ENCODE measurements at regions not wholly inside any gene's neighbourhood (a gene's known extent, or its start where the extent isn't known, plus 50 kb on each side); places are given as distances from the start of the nearest gene placed in this dataset.
A peak's percentile ranks its signal among the peaks of the same experiment; 100 is the strongest.
"Not testable (repeated sequence)": the region's sequence is repeated elsewhere in the genome, so short reads cannot be mapped to it uniquely, and the experiment has no call there.

- no peak for DNase-seq
- in situ Hi-C loops (cut with HindIII; ENCODE audit: low pct_ligation_motif_present, low pct_unique_long_range_greater_than_20kb, low sequenced_read_pairs): no loop called here
Measured at GRCh38 chr6:22147921-22148776, 148.7 kb downstream of the PRL start.

GRCh38 chr6:22149096-22149495 lies 147.7 kb downstream of the PRL start:
- in situ Hi-C loops (cut with HindIII; ENCODE audit: low pct_ligation_motif_present, low pct_unique_long_range_greater_than_20kb, low sequenced_read_pairs): no loop called here
- no peak for DNase-seq

- in situ Hi-C loops (cut with HindIII; ENCODE audit: low pct_ligation_motif_present, low pct_unique_long_range_greater_than_20kb, low sequenced_read_pairs): no loop called here
- peak; percentile 13 for DNase-seq
Measured at GRCh38 chr6:22149501-22150367, 147.1 kb downstream of the PRL start.

GRCh38 chr6:22150368-22151035 lies 146.3 kb downstream of the PRL start:
- no peak for DNase-seq
- in situ Hi-C loops (cut with HindIII; ENCODE audit: low pct_ligation_motif_present, low pct_unique_long_range_greater_than_20kb, low sequenced_read_pairs): no loop called here

- in situ Hi-C loops (cut with HindIII; ENCODE audit: low pct_ligation_motif_present, low pct_unique_long_range_greater_than_20kb, low sequenced_read_pairs): no loop called here
- DNase-seq: no peak
Measured at GRCh38 chr6:22151892-22152291, 144.9 kb downstream of the PRL start.

- DNase-seq: no peak
- in situ Hi-C loops (cut with HindIII; ENCODE audit: low pct_ligation_motif_present, low pct_unique_long_range_greater_than_20kb, low sequenced_read_pairs): no loop called here
Measured at GRCh38 chr6:22152841-22153240, 144.0 kb downstream of the PRL start.

- no peak for DNase-seq
- in situ Hi-C loops (cut with HindIII; ENCODE audit: low pct_ligation_motif_present, low pct_unique_long_range_greater_than_20kb, low sequenced_read_pairs): no loop called here
Measured at GRCh38 chr6:22153384-22154158, 143.3 kb downstream of the PRL start.

- no peak for DNase-seq
- in situ Hi-C loops (cut with HindIII; ENCODE audit: low pct_ligation_motif_present, low pct_unique_long_range_greater_than_20kb, low sequenced_read_pairs): no loop called here
Measured at GRCh38 chr6:22155551-22155950, 141.3 kb downstream of the PRL start.

- in situ Hi-C loops (cut with HindIII; ENCODE audit: low pct_ligation_motif_present, low pct_unique_long_range_greater_than_20kb, low sequenced_read_pairs): no loop called here
- no peak for DNase-seq
Measured at GRCh38 chr6:22157233-22157632, 139.6 kb downstream of the PRL start.

GRCh38 chr6:22164236-22164635 lies 132.6 kb downstream of the PRL start:
- DNase-seq: no peak
- in situ Hi-C loops (cut with HindIII; ENCODE audit: low pct_ligation_motif_present, low pct_unique_long_range_greater_than_20kb, low sequenced_read_pairs): no loop called here

- DNase-seq: peak; percentile 19
- in situ Hi-C loops (cut with HindIII; ENCODE audit: low pct_ligation_motif_present, low pct_unique_long_range_greater_than_20kb, low sequenced_read_pairs): not testable (repeated sequence)
Measured at GRCh38 chr6:22171006-22171405, 125.8 kb downstream of the PRL start.

GRCh38 chr6:22171885-22172284 lies 125.0 kb downstream of the PRL start:
- in situ Hi-C loops (cut with HindIII; ENCODE audit: low pct_ligation_motif_present, low pct_unique_long_range_greater_than_20kb, low sequenced_read_pairs); DNase-seq: not testable (repeated sequence)

GRCh38 chr6:22173311-22173710 lies 123.5 kb downstream of the PRL start:
- peak; percentile 7 for DNase-seq
- in situ Hi-C loops (cut with HindIII; ENCODE audit: low pct_ligation_motif_present, low pct_unique_long_range_greater_than_20kb, low sequenced_read_pairs): no loop called here

- DNase-seq; in situ Hi-C loops (cut with HindIII; ENCODE audit: low pct_ligation_motif_present, low pct_unique_long_range_greater_than_20kb, low sequenced_read_pairs): not testable (repeated sequence)
Measured at GRCh38 chr6:22180250-22180649, 116.6 kb downstream of the PRL start.

- in situ Hi-C loops (cut with HindIII; ENCODE audit: low pct_ligation_motif_present, low pct_unique_long_range_greater_than_20kb, low sequenced_read_pairs): no loop called here
- DNase-seq: no peak
Measured at GRCh38 chr6:22184371-22184770, 112.5 kb downstream of the PRL start.

- in situ Hi-C loops (cut with HindIII; ENCODE audit: low pct_ligation_motif_present, low pct_unique_long_range_greater_than_20kb, low sequenced_read_pairs): no loop called here
- DNase-seq: no peak
Measured at GRCh38 chr6:22189946-22190345, 106.9 kb downstream of the PRL start.

GRCh38 chr6:22194188-22194921 lies 102.5 kb downstream of the PRL start:
- in situ Hi-C loops (cut with HindIII; ENCODE audit: low pct_ligation_motif_present, low pct_unique_long_range_greater_than_20kb, low sequenced_read_pairs): no loop called here
- no peak for DNase-seq

GRCh38 chr6:22199771-22200170 lies 97.1 kb downstream of the PRL start:
- in situ Hi-C loops (cut with HindIII; ENCODE audit: low pct_ligation_motif_present, low pct_unique_long_range_greater_than_20kb, low sequenced_read_pairs): no loop called here
- no peak for DNase-seq
